ENCODE measurements at regions not wholly inside any gene's neighbourhood (a gene's known extent, or its start where the extent isn't known, plus 50 kb on each side); places are given as distances from the start of the nearest gene placed in this dataset.
"Not testable (repeated sequence)": the region's sequence is repeated elsewhere in the genome, so short reads cannot be mapped to it uniquely, and the experiment has no call there.

- no peak for DNase-seq
These were observed 563.3 kb upstream of the POM121L12 start for GRCh38 chr7:52472006-52472620.

GRCh38 chr7:52465216-52465615 lies 570.2 kb upstream of the POM121L12 start:
- no peak for DNase-seq

- DNase-seq: no peak
These were observed 572.1 kb upstream of the POM121L12 start for GRCh38 chr7:52463341-52463740.

- DNase-seq: no peak
These were observed 573.0 kb upstream of the POM121L12 start for GRCh38 chr7:52462474-52462873.

- no peak for DNase-seq
These were observed 579.9 kb upstream of the POM121L12 start for GRCh38 chr7:52455571-52455970.

- DNase-seq: no peak
These were observed 584.6 kb upstream of the POM121L12 start for GRCh38 chr7:52450816-52451215.

- no peak for DNase-seq
These were observed 587.8 kb upstream of the POM121L12 start for GRCh38 chr7:52447581-52448180.

- DNase-seq: no peak
These were observed 599.2 kb upstream of the POM121L12 start for GRCh38 chr7:52436278-52436677.

- DNase-seq: no peak
These were observed 604.2 kb upstream of the POM121L12 start for GRCh38 chr7:52431082-52431815.

- DNase-seq: no peak
These were observed 612.2 kb upstream of the POM121L12 start for GRCh38 chr7:52423251-52423650.

GRCh38 chr7:52413051-52413450 lies 622.4 kb upstream of the POM121L12 start:
- no peak for DNase-seq

- DNase-seq: no peak
These were observed 625.4 kb upstream of the POM121L12 start for GRCh38 chr7:52410032-52410431.

GRCh38 chr7:52406808-52407207 lies 628.6 kb upstream of the POM121L12 start:
- no peak for DNase-seq

- no peak for DNase-seq
These were observed 652.7 kb upstream of the POM121L12 start for GRCh38 chr7:52382731-52383130.

- DNase-seq: no peak
These were observed 665.5 kb upstream of the POM121L12 start for GRCh38 chr7:52369922-52370321.

- no peak for DNase-seq
These were observed 670.1 kb upstream of the POM121L12 start for GRCh38 chr7:52365349-52365748.

- no peak for DNase-seq
These were observed 672.9 kb upstream of the POM121L12 start for GRCh38 chr7:52362521-52362920.

- no peak for DNase-seq
These were observed 674.9 kb upstream of the POM121L12 start for GRCh38 chr7:52360541-52360940.

GRCh38 chr7:52355053-52355452 lies 680.4 kb upstream of the POM121L12 start:
- no peak for DNase-seq

GRCh38 chr7:52352013-52352981 lies 683.1 kb upstream of the POM121L12 start:
- no peak for DNase-seq

GRCh38 chr7:52344015-52344414 lies 691.4 kb upstream of the POM121L12 start:
- DNase-seq: no peak

GRCh38 chr7:52340067-52340466 lies 695.4 kb upstream of the POM121L12 start:
- DNase-seq: no peak

- not testable (repeated sequence) for DNase-seq
These were observed 707.1 kb upstream of the POM121L12 start for GRCh38 chr7:52328328-52328727.
